ENCODE measurements at regions not wholly inside any gene's neighbourhood (a gene's known extent, or its start where the extent isn't known, plus 50 kb on each side); places are given as distances from the start of the nearest gene placed in this dataset.

GRCh38 chr15:52858782-52859176 is 68.6 kb upstream of the ONECUT1 start:
- DNase-seq, result no peak

- no peak for DNase-seq
These were observed 68.0 kb upstream of the ONECUT1 start for GRCh38 chr15:52857937-52858781.

- DNase-seq, result no peak
These were observed 67.3 kb upstream of the ONECUT1 start for GRCh38 chr15:52857471-52857870.

- DNase-seq, result no peak
These were observed 66.2 kb upstream of the ONECUT1 start for GRCh38 chr15:52856286-52856685.

- DNase-seq, result no peak
These were observed 65.0 kb upstream of the ONECUT1 start for GRCh38 chr15:52855157-52855556.

- no peak for DNase-seq
These were observed 54.7 kb upstream of the ONECUT1 start for GRCh38 chr15:52844823-52845222.
